Parathyroid adenoma (tissue), 2 donors: ENCODE measurements at regions not wholly inside any gene's neighbourhood (a gene's known extent, or its start where the extent isn't known, plus 50 kb on each side); places are given as distances from the start of the nearest gene placed in this dataset.

ENCODE experiments used
- H2AFZ ChIP-seq: fragments of 300-600 bp; sonication (generic); one replicate; pipeline ENCODE4 v1.7.0; 2017; ENCODE audit warnings: antibody characterized with exemption, mild to moderate bottlenecking
- H3K27ac ChIP-seq: fragments of 300-600 bp; sonication (generic); one replicate; pipeline ENCODE4 v1.7.0; 2017
- H3K27me3 ChIP-seq: fragments of 300-600 bp; sonication (generic); one replicate; pipeline ENCODE4 v1.7.0; 2017; ENCODE audit warnings: low read length; ENCODE audit not compliant: control insufficient read depth, insufficient read depth
- H3K36me3 ChIP-seq: fragments of 300-600 bp; sonication (generic); one replicate; pipeline ENCODE4 v1.7.0; 2017; ENCODE audit warnings: low read length; ENCODE audit not compliant: control insufficient read depth, insufficient read depth
- H3K4me1 ChIP-seq: fragments of 300-600 bp; sonication (generic); one replicate; pipeline ENCODE4 v1.7.0; 2017; ENCODE audit warnings: control low read depth
- H3K4me2 ChIP-seq: fragments of 300-600 bp; sonication (generic); one replicate; pipeline ENCODE4 v1.7.0; 2017; ENCODE audit warnings: low read length
- H3K4me3 ChIP-seq: fragments of 300-600 bp; sonication (generic); one replicate; pipeline ENCODE4 v1.7.0; 2017; ENCODE audit warnings: low read depth, low read length
- H3K79me2 ChIP-seq: fragments of 300-600 bp; sonication (generic); one replicate; pipeline ENCODE4 v1.7.0; 2017; ENCODE audit warnings: control low read depth
- H3K9ac ChIP-seq: fragments of 300-600 bp; sonication (generic); one replicate; pipeline ENCODE4 v1.7.0; 2017; ENCODE audit warnings: mild to moderate bottlenecking
- H3K9me3 ChIP-seq: fragments of 300-600 bp; sonication (generic); one replicate; pipeline ENCODE4 v1.7.0; 2017; ENCODE audit warnings: low read length; ENCODE audit not compliant: control insufficient read depth
- TF ChIP-seq, protein P1 (sequence below): fragments of 300-600 bp; sonication (generic); IDR thresholded peaks from one replicate; pipeline ENCODE4 v1.7.0; 2017; ENCODE audit warnings: antibody characterized with exemption, mild to moderate bottlenecking
- donor health status: primary hyperparathyroidism.

GRCh38 chr7:42671627-42672026, 240.2 kb downstream of the C7orf25 start:
- H3K79me2 ChIP-seq, result no peaks in the 10 kb centered on the region
- H3K27me3 ChIP-seq, result no peaks in the 10 kb centered on the region
- no peaks in the 10 kb centered on the region for H3K4me1 ChIP-seq
- no peak overlapping the region for H3K4me2 ChIP-seq
- TF ChIP-seq, protein P1, sequence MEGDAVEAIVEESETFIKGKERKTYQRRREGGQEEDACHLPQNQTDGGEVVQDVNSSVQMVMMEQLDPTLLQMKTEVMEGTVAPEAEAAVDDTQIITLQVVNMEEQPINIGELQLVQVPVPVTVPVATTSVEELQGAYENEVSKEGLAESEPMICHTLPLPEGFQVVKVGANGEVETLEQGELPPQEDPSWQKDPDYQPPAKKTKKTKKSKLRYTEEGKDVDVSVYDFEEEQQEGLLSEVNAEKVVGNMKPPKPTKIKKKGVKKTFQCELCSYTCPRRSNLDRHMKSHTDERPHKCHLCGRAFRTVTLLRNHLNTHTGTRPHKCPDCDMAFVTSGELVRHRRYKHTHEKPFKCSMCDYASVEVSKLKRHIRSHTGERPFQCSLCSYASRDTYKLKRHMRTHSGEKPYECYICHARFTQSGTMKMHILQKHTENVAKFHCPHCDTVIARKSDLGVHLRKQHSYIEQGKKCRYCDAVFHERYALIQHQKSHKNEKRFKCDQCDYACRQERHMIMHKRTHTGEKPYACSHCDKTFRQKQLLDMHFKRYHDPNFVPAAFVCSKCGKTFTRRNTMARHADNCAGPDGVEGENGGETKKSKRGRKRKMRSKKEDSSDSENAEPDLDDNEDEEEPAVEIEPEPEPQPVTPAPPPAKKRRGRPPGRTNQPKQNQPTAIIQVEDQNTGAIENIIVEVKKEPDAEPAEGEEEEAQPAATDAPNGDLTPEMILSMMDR, result no peak
- no peak overlapping the region for H2AFZ ChIP-seq
- no peak overlapping the region for H3K4me3 ChIP-seq
- no peaks in the 10 kb centered on the region for H3K36me3 ChIP-seq
- H3K9me3 ChIP-seq, result no peaks in the 10 kb centered on the region
- H3K27ac ChIP-seq, result no peak overlapping the region
- no peak overlapping the region for H3K9ac ChIP-seq

- Histone ChIP-seq H3K9ac (no peak overlapping the region), H3K4me2 (no peak overlapping the region), H3K4me3 (no peak overlapping the region), H3K27me3 (no peaks in the 10 kb centered on the region), H3K9me3 (no peaks in the 10 kb centered on the region), H3K79me2 (no peaks in the 10 kb centered on the region), H2AFZ (no peak overlapping the region), H3K4me1 (no peaks in the 10 kb centered on the region), H3K36me3 (no peaks in the 10 kb centered on the region), H3K27ac (no peak overlapping the region)
- TF ChIP-seq, protein P1, result no peak
Observed at GRCh38 chr7:42666994-42667393, 244.9 kb downstream of the C7orf25 start.

DNA sequence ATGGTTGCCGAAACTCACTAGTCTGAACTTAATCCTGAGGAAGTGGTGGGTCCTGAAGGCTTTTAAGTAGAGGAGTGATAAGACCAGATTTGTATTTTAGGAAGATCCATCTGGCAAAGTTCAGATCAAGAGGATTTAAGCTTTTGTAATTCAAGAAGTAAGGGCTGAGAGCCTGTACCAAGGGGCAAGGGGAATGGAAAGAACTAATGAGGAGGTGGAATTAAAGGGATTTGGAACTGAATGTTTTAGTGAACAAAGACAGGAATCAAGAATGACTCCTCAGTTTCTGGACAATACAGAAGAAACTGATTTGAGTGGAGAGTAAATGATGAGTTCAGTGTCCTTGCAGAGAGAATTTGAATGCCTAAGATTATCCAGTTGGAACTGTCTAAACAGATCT, 249.0 kb downstream of the C7orf25 start:
- H3K27me3 ChIP-seq, result no peaks in the 10 kb centered on the region
- H3K4me2 ChIP-seq, result no peak overlapping the region
- no peaks in the 10 kb centered on the region for H3K4me1 ChIP-seq
- H3K27ac ChIP-seq, result no peak overlapping the region
- H3K9ac ChIP-seq, result no peak overlapping the region
- no peaks in the 10 kb centered on the region for H3K79me2 ChIP-seq
- no peak overlapping the region for H3K4me3 ChIP-seq
- no peaks in the 10 kb centered on the region for H3K9me3 ChIP-seq
- H3K36me3 ChIP-seq, result no peaks in the 10 kb centered on the region
- no peak overlapping the region for H2AFZ ChIP-seq
- TF ChIP-seq, protein P1, result no peak

DNA sequence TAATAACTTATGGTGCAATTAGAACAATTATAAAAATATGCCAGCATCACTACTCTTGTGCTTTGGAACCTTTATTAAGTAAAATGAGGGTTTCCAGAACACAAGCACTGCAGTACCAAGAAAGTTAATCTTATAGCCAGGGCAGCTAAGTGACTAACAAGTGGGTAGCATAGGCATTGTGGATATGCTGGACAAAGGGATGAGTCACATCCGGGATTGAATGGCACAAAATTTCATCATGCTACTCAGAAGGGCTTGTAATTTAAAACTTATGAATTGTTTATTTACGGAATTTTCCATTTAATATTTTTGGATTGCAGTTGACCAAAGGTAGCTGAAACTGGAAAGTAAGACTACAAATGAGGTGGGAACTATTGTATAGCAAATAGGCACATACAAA, 250.6 kb downstream of the C7orf25 start:
- H3K4me1 ChIP-seq, result no peaks in the 10 kb centered on the region
- no peak overlapping the region for H3K27ac ChIP-seq
- no peak overlapping the region for H3K4me2 ChIP-seq
- H3K4me3 ChIP-seq, result no peak overlapping the region
- no peaks in the 10 kb centered on the region for H3K36me3 ChIP-seq
- no peaks in the 10 kb centered on the region for H3K9me3 ChIP-seq
- H2AFZ ChIP-seq, result no peak overlapping the region
- no peaks in the 10 kb centered on the region for H3K79me2 ChIP-seq
- TF ChIP-seq, protein P1, result no peak
- no peaks in the 10 kb centered on the region for H3K27me3 ChIP-seq
- no peak overlapping the region for H3K9ac ChIP-seq

DNA sequence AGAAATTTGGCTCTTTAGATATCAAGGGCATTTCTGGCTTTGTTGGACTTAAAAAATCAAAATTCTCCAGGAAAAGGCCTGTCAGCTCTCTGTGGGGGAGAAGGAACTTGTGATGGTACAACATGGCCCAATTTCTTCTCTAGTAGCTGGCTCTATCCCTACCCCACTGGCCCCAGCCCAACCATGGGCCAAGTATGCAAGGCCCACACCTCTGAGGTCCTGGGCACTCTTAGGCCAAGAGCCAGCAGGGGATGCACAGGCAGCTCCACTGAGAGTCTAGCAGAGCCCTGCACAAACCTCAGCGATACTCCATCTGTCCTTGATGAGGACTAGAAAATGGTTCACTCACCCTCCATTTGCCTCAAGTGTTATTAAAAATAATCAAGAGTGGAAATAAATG, 261.2 kb downstream of the C7orf25 start:
- Histone ChIP-seq H3K9me3 (peaks cover 3% of the 10 kb centered on the region), H3K27ac (no peak overlapping the region), H2AFZ (no peak overlapping the region), H3K4me3 (no peak overlapping the region), H3K4me1 (no peaks in the 10 kb centered on the region), H3K4me2 (no peak overlapping the region), H3K27me3 (no peaks in the 10 kb centered on the region), H3K9ac (no peak overlapping the region), H3K79me2 (no peaks in the 10 kb centered on the region), H3K36me3 (no peaks in the 10 kb centered on the region)
- TF ChIP-seq, protein P1, result no peak
